ENCODE measurements at regions not wholly inside any gene's neighbourhood (a gene's known extent, or its start where the extent isn't known, plus 50 kb on each side); places are given as distances from the start of the nearest gene placed in this dataset.

DNA sequence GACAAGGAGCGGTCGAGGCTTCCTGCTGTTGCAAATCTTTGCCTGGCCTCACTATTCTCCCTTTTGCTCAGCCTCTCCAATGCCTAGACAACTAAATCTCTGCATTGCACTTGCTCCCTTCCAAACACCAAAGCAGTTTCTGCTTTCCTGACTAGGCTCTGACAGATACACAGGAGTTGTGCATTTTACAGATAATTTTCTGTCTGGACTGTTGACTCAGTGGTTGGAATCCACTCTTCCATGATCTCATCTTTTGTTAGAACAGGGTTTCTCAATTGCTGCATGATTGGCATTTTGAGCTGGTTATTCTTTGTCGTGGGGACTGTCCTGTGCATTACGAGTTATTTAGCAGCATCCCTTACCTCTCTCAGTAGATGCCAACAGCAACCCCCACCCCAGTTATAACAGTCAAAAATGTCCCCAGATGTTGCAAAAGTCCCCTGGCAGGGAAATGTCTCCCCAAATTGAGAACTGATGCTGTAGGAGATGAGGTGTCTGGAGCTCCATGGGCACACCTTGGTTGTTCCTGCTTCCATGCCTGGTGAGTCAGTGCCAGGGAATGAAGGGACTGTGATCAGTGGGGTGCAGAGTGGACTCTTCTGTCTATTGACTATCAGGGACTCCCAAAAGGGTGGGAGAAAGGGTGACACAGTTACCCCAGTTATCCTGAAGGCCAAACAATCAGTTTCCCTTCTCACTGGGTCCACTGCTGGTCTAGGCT, 557.4 kb upstream of the PSMD7 start:
- TF ChIP-seq, protein P1, sequence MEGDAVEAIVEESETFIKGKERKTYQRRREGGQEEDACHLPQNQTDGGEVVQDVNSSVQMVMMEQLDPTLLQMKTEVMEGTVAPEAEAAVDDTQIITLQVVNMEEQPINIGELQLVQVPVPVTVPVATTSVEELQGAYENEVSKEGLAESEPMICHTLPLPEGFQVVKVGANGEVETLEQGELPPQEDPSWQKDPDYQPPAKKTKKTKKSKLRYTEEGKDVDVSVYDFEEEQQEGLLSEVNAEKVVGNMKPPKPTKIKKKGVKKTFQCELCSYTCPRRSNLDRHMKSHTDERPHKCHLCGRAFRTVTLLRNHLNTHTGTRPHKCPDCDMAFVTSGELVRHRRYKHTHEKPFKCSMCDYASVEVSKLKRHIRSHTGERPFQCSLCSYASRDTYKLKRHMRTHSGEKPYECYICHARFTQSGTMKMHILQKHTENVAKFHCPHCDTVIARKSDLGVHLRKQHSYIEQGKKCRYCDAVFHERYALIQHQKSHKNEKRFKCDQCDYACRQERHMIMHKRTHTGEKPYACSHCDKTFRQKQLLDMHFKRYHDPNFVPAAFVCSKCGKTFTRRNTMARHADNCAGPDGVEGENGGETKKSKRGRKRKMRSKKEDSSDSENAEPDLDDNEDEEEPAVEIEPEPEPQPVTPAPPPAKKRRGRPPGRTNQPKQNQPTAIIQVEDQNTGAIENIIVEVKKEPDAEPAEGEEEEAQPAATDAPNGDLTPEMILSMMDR (IDR thresholded peaks at IDR 0.05) = no peak
- TF ChIP-seq POLR2A (IDR thresholded peaks at IDR 0.05) = no peak

Measured in upper lobe of left lung (tissue), 4 donors.